Prostate gland (tissue), 2 donors: ENCODE measurements at regions not wholly inside any gene's neighbourhood (a gene's known extent, or its start where the extent isn't known, plus 50 kb on each side); places are given as distances from the start of the nearest gene placed in this dataset.

Experiments
- POLR2A ChIP-seq: fragments of 450-650 bp; IDR thresholded peaks from one replicate; pipeline ENCODE4 v1.6.1; 2016; ENCODE audit warnings: antibody characterized with exemption, mild to moderate bottlenecking
- POLR2AphosphoS5 ChIP-seq: sonication (generic); formaldehyde crosslinking; IDR thresholded peaks from one replicate; pipeline ENCODE4 v1.6.1; 2017; ENCODE audit warnings: antibody characterized with exemption
- TF ChIP-seq, protein P1 (sequence below), 4 experiments: fragments of 200-600 bp in 2 of 4; fragments of 450-650 bp in 2 of 4; sonication (generic) in 2 of 4; IDR thresholded peaks; 1 replicate in 3 of 4; 2 replicates in 1 of 4; pipeline ENCODE4 v1.5.1; 2016 to 2019; ENCODE audit warnings: antibody characterized with exemption in 4 of 4, mild to moderate bottlenecking in 2 of 4, moderate library complexity in 2 of 4

DNA sequence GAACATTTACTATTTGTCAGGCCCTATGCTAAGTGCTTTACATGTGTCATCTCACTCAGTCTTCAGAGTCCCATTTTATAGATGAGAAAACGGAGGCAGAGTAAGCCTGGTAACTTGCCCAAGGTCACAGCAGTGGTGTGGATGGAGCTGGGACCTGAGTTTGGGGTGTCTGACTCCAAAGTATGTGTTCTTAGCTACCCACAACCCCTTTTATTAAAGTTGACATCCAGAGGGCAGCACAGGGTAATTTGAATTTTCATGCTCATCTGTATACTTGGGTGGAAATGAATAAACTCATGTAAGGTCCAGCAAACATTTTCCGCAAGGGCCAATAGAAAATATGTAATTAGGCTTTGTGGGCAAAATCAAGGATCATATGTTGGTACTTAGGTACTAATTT lies 93.4 kb upstream of the SLC25A48 start:
- TF ChIP-seq, protein P1, sequence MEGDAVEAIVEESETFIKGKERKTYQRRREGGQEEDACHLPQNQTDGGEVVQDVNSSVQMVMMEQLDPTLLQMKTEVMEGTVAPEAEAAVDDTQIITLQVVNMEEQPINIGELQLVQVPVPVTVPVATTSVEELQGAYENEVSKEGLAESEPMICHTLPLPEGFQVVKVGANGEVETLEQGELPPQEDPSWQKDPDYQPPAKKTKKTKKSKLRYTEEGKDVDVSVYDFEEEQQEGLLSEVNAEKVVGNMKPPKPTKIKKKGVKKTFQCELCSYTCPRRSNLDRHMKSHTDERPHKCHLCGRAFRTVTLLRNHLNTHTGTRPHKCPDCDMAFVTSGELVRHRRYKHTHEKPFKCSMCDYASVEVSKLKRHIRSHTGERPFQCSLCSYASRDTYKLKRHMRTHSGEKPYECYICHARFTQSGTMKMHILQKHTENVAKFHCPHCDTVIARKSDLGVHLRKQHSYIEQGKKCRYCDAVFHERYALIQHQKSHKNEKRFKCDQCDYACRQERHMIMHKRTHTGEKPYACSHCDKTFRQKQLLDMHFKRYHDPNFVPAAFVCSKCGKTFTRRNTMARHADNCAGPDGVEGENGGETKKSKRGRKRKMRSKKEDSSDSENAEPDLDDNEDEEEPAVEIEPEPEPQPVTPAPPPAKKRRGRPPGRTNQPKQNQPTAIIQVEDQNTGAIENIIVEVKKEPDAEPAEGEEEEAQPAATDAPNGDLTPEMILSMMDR (IDR thresholded peaks at IDR 0.05) = no peak
- TF ChIP-seq POLR2AphosphoS5 (no peak), POLR2A (no peak)
